ENCODE measurements at regions not wholly inside any gene's neighbourhood (a gene's known extent, or its start where the extent isn't known, plus 50 kb on each side); places are given as distances from the start of the nearest gene placed in this dataset.
"Not testable (repeated sequence)": the region's sequence is repeated elsewhere in the genome, so short reads cannot be mapped to it uniquely, and the experiment has no call there.

DNA sequence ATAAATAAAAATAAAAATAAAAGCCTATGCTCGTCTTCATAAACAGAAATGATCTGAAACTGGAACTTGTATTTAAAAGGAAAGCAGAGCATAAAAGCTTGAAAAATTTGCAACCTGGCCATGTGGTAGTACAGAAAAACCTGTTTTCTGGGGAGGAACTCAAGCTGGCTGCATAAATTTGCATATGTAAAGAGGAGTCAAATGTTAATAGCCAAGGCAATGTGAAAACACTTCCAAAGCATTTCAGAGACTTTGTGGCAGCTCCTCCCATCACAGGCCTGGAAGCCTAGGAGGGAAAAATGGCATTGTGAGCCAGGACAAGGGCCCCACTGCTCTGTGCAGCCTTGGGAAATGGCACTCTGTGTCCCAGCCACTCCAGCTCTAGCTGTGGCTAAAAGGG lies 727.9 kb upstream of the DIAPH2 start:
- Histone ChIP-seq H3K27me3 (ENCODE audit: control insufficient read depth, insufficient read depth, low read length) (no peaks in the 10 kb centered on the region), H3K27ac (ENCODE audit: low read length) (no peak overlapping the region), H3K4me1 (ENCODE audit: control insufficient read depth, low read depth, low read length) (no peaks in the 10 kb centered on the region), H3K36me3 (ENCODE audit: control insufficient read depth, low read depth, low read length) (no peaks in the 10 kb centered on the region), H3K9me3 (ENCODE audit: control insufficient read depth, low read depth, low read length) (peaks cover 13% of the 10 kb centered on the region), H3K4me3 (ENCODE audit: low read length) (no peak overlapping the region), H3K9ac (ENCODE audit: low read length) (no peak overlapping the region)

GRCh38 chrX:95973456-95974095 lies 711.1 kb upstream of the DIAPH2 start:
- H3K9ac ChIP-seq (ENCODE audit: low read length); H3K27ac ChIP-seq (ENCODE audit: low read length); H3K9me3 ChIP-seq (ENCODE audit: control insufficient read depth, low read depth, low read length); H3K36me3 ChIP-seq (ENCODE audit: control insufficient read depth, low read depth, low read length); H3K4me1 ChIP-seq (ENCODE audit: control insufficient read depth, low read depth, low read length); H3K27me3 ChIP-seq (ENCODE audit: control insufficient read depth, insufficient read depth, low read length); H3K4me3 ChIP-seq (ENCODE audit: low read length): not testable (repeated sequence)

GRCh38 chrX:95974096-95974470 lies 710.6 kb upstream of the DIAPH2 start:
- no peaks in the 10 kb centered on the region for H3K9me3 ChIP-seq (ENCODE audit: control insufficient read depth, low read depth, low read length)
- H3K36me3 ChIP-seq (ENCODE audit: control insufficient read depth, low read depth, low read length) = no peaks in the 10 kb centered on the region
- H3K9ac ChIP-seq (ENCODE audit: low read length) = no peak overlapping the region
- H3K27ac ChIP-seq (ENCODE audit: low read length) = no peak overlapping the region
- H3K4me1 ChIP-seq (ENCODE audit: control insufficient read depth, low read depth, low read length) = no peaks in the 10 kb centered on the region
- H3K27me3 ChIP-seq (ENCODE audit: control insufficient read depth, insufficient read depth, low read length) = no peaks in the 10 kb centered on the region
- H3K4me3 ChIP-seq (ENCODE audit: low read length) = no peak overlapping the region

DNA sequence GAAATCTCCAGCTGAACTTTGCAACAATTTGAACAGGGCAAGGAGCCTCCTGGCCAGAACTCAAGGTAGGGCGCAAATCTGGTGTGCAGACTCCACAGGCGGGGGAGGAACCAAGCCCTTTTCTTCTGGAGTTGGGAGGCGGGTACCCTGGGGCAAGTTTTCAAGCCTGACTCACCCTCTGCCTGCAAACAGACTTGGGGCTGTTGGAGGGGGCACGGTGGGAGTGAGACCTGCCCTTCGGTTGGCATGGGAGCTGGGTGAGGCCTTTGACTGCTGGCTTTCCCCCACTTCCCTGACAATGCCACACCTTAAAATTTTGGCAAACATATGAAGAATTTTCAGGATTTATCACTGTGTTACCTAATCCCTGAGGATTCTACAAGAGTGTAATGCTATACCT lies 709.8 kb upstream of the DIAPH2 start:
- Histone ChIP-seq H3K4me1 (ENCODE audit: control insufficient read depth, low read depth, low read length) (no peaks in the 10 kb centered on the region), H3K9ac (ENCODE audit: low read length) (no peak overlapping the region), H3K27me3 (ENCODE audit: control insufficient read depth, insufficient read depth, low read length) (no peaks in the 10 kb centered on the region), H3K4me3 (ENCODE audit: low read length) (no peak overlapping the region), H3K27ac (ENCODE audit: low read length) (no peak overlapping the region), H3K36me3 (ENCODE audit: control insufficient read depth, low read depth, low read length) (no peaks in the 10 kb centered on the region), H3K9me3 (ENCODE audit: control insufficient read depth, low read depth, low read length) (no peaks in the 10 kb centered on the region)

DNA sequence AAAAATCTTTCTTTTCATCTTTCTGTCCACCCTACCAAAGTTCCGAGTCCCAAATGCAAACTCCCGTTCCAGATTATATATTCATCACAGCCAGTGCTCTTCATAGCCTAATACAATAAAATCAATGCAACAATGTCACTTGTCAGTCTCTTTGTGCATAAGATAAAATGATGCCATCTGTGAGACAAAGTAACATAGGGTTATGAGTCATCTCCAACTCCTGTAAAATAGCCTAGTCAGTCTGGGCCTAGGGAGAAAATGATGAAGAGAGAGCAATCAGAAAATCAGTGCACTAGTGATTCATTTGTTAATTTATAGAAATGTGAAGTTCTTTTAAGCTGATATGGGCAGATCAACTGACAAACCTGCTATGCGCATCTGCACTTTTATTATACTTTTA lies 689.1 kb upstream of the DIAPH2 start:
- no peaks in the 10 kb centered on the region for H3K27me3 ChIP-seq (ENCODE audit: control insufficient read depth, insufficient read depth, low read length)
- H3K4me1 ChIP-seq (ENCODE audit: control insufficient read depth, low read depth, low read length) = no peaks in the 10 kb centered on the region
- H3K36me3 ChIP-seq (ENCODE audit: control insufficient read depth, low read depth, low read length) = no peaks in the 10 kb centered on the region
- H3K9me3 ChIP-seq (ENCODE audit: control insufficient read depth, low read depth, low read length) = no peaks in the 10 kb centered on the region
- H3K9ac ChIP-seq (ENCODE audit: low read length) = no peak overlapping the region
- H3K4me3 ChIP-seq (ENCODE audit: low read length) = no peak overlapping the region
- no peak overlapping the region for H3K27ac ChIP-seq (ENCODE audit: low read length)

GRCh38 chrX:95996294-95996693 lies 688.3 kb upstream of the DIAPH2 start:
- Histone ChIP-seq H3K4me3 (ENCODE audit: low read length) (no peak overlapping the region), H3K9ac (ENCODE audit: low read length) (no peak overlapping the region), H3K4me1 (ENCODE audit: control insufficient read depth, low read depth, low read length) (no peaks in the 10 kb centered on the region), H3K9me3 (ENCODE audit: control insufficient read depth, low read depth, low read length) (no peaks in the 10 kb centered on the region), H3K27ac (ENCODE audit: low read length) (no peak overlapping the region), H3K27me3 (ENCODE audit: control insufficient read depth, insufficient read depth, low read length) (no peaks in the 10 kb centered on the region), H3K36me3 (ENCODE audit: control insufficient read depth, low read depth, low read length) (no peaks in the 10 kb centered on the region)

DNA sequence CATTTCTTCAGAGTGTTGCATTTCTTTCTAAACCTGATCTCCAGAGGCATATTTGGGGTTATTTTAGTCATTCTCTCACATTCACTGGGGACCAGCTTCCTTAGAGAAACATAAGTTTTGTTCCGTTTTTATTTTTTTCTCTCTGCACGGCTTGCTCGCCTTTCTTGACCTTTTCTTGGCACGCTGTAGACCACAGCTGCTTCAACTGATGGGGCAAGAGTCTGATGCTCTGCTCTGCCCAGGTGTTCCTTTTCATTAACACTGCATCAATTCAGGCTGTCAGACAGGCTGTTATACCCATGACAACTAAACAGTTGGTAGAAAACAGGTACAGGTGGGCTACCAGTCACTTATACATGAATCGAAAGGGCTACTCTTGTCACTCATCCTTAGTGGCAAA lies 682.2 kb upstream of the DIAPH2 start:
- H3K4me3 ChIP-seq (ENCODE audit: low read length) = no peak overlapping the region
- no peaks in the 10 kb centered on the region for H3K9me3 ChIP-seq (ENCODE audit: control insufficient read depth, low read depth, low read length)
- no peaks in the 10 kb centered on the region for H3K36me3 ChIP-seq (ENCODE audit: control insufficient read depth, low read depth, low read length)
- no peaks in the 10 kb centered on the region for H3K27me3 ChIP-seq (ENCODE audit: control insufficient read depth, insufficient read depth, low read length)
- peaks cover 4% of the 10 kb centered on the region for H3K4me1 ChIP-seq (ENCODE audit: control insufficient read depth, low read depth, low read length)
- no peak overlapping the region for H3K27ac ChIP-seq (ENCODE audit: low read length)
- H3K9ac ChIP-seq (ENCODE audit: low read length) = no peak overlapping the region

DNA sequence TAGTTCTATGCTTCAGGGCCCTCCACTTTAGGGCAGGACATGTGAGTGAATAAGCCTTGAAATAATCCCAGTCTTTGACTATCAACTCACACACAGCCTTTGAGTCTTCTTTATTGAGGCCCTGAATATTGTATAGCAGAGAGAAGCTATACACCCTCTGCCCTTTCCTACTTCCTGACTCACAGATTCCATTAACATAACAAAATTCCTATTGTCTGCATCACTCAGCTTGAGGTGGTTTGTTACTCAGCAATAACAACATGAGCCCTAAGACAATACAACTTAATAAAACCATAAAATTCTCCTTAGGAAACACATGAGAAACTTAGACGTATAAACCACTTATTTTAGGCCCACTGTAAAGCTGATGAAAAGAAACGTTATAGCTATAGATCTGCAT lies 680.3 kb upstream of the DIAPH2 start:
- no peaks in the 10 kb centered on the region for H3K36me3 ChIP-seq (ENCODE audit: control insufficient read depth, low read depth, low read length)
- H3K4me1 ChIP-seq (ENCODE audit: control insufficient read depth, low read depth, low read length) = peaks cover 4% of the 10 kb centered on the region
- H3K9ac ChIP-seq (ENCODE audit: low read length) = no peak overlapping the region
- no peaks in the 10 kb centered on the region for H3K27me3 ChIP-seq (ENCODE audit: control insufficient read depth, insufficient read depth, low read length)
- H3K4me3 ChIP-seq (ENCODE audit: low read length) = no peak overlapping the region
- H3K27ac ChIP-seq (ENCODE audit: low read length) = no peak overlapping the region
- H3K9me3 ChIP-seq (ENCODE audit: control insufficient read depth, low read depth, low read length) = no peaks in the 10 kb centered on the region

GRCh38 chrX:96006281-96006680 lies 678.4 kb upstream of the DIAPH2 start:
- H3K9me3 ChIP-seq (ENCODE audit: control insufficient read depth, low read depth, low read length) = no peaks in the 10 kb centered on the region
- no peaks in the 10 kb centered on the region for H3K27me3 ChIP-seq (ENCODE audit: control insufficient read depth, insufficient read depth, low read length)
- H3K27ac ChIP-seq (ENCODE audit: low read length) = no peak overlapping the region

GRCh38 chrX:96027407-96027806 lies 657.2 kb upstream of the DIAPH2 start:
- no peaks in the 10 kb centered on the region for H3K27me3 ChIP-seq (ENCODE audit: control insufficient read depth, insufficient read depth, low read length)
- H3K9ac ChIP-seq (ENCODE audit: low read length) = no peak overlapping the region

More at GRCh38 chrX:96006281-96006680, 678.4 kb upstream of the DIAPH2 start:
- no peak overlapping the region for H3K4me3 ChIP-seq (ENCODE audit: low read length)
- H3K4me1 ChIP-seq (ENCODE audit: control insufficient read depth, low read depth, low read length) = peaks cover 4% of the 10 kb centered on the region
- H3K9ac ChIP-seq (ENCODE audit: low read length) = no peak overlapping the region
- H3K36me3 ChIP-seq (ENCODE audit: control insufficient read depth, low read depth, low read length) = no peaks in the 10 kb centered on the region

GRCh38 chrX:96052078-96052477 lies 632.6 kb upstream of the DIAPH2 start:
- H3K4me1 ChIP-seq (ENCODE audit: control insufficient read depth, low read depth, low read length) = no peaks in the 10 kb centered on the region
- H3K9ac ChIP-seq (ENCODE audit: low read length) = no peak overlapping the region
- H3K27ac ChIP-seq (ENCODE audit: low read length) = no peak overlapping the region
- H3K36me3 ChIP-seq (ENCODE audit: control insufficient read depth, low read depth, low read length) = no peaks in the 10 kb centered on the region
- H3K27me3 ChIP-seq (ENCODE audit: control insufficient read depth, insufficient read depth, low read length) = no peaks in the 10 kb centered on the region
- H3K9me3 ChIP-seq (ENCODE audit: control insufficient read depth, low read depth, low read length) = no peaks in the 10 kb centered on the region
- H3K4me3 ChIP-seq (ENCODE audit: low read length) = no peak overlapping the region

More at GRCh38 chrX:96027407-96027806, 657.2 kb upstream of the DIAPH2 start:
- H3K36me3 ChIP-seq (ENCODE audit: control insufficient read depth, low read depth, low read length) = no peaks in the 10 kb centered on the region
- H3K9me3 ChIP-seq (ENCODE audit: control insufficient read depth, low read depth, low read length) = peaks cover 9% of the 10 kb centered on the region
- H3K4me3 ChIP-seq (ENCODE audit: low read length) = no peak overlapping the region
- H3K4me1 ChIP-seq (ENCODE audit: control insufficient read depth, low read depth, low read length) = no peaks in the 10 kb centered on the region
- H3K27ac ChIP-seq (ENCODE audit: low read length) = no peak overlapping the region

DNA sequence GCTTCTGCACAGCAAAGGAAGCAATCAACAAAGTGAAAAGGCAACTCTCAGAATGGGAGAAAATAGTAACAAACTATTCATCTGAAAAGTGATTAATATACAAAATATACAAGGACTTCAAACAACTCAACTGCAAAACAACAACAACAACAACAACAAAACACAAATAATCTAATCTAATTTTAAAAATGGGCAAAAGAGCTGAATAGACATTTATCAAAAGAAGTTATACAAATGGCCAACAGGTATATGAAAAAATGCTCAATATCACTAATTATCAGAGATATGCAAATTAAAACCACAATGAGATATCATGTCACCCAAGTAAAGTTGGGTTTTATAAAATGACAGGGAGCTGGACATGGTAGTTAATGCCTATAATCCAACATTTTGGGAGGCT lies 602.8 kb upstream of the DIAPH2 start:
- no peaks in the 10 kb centered on the region for H3K9me3 ChIP-seq (ENCODE audit: control insufficient read depth, low read depth, low read length)
- no peaks in the 10 kb centered on the region for H3K36me3 ChIP-seq (ENCODE audit: control insufficient read depth, low read depth, low read length)
- H3K9ac ChIP-seq (ENCODE audit: low read length) = no peak overlapping the region
- H3K4me3 ChIP-seq (ENCODE audit: low read length) = no peak overlapping the region
- H3K27ac ChIP-seq (ENCODE audit: low read length) = no peak overlapping the region
- H3K4me1 ChIP-seq (ENCODE audit: control insufficient read depth, low read depth, low read length) = no peaks in the 10 kb centered on the region
- H3K27me3 ChIP-seq (ENCODE audit: control insufficient read depth, insufficient read depth, low read length) = no peaks in the 10 kb centered on the region

Measured in iPS-18a (cell line).